ENCODE measurements at regions not wholly inside any gene's neighbourhood (a gene's known extent, or its start where the extent isn't known, plus 50 kb on each side); places are given as distances from the start of the nearest gene placed in this dataset.

DNA sequence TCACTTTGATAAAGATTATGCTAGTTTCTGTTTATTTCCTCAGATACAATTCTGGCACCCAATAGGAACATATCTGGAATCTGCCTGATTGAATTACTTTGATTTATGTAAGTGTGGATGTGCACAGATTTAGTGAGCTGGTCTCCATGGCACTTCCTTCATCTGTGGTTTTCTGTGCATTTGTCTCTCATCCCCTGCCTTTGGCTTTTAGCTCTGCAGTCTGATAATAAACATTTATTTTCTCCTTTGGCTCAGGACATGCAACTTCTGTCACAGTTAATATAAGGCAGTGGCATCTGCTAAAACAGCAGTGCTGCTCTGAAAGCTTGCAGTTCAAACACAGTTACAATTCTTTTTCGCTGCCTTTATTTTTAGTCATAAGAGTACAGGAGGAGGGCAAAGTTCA, 273.7 kb upstream of the CHRM2 start:
- DNase-seq: no peak
- ChIA-PET POLR2A (no interaction called here), CTCF (no interaction called here)
- H3K36me3 Mint-ChIP-seq (ENCODE audit: insufficient read depth, unreplicated experiment): no peaks in the 10 kb centered on the region
- H3K27ac Mint-ChIP-seq (ENCODE audit: unreplicated experiment): no peak overlapping the region
- Histone ChIP-seq H3K36me3 (ENCODE audit: control insufficient read depth, insufficient read depth, low read length) (no peaks in the 10 kb centered on the region), H3K4me1 (no peaks in the 10 kb centered on the region), H3K27me3 (replicated peaks; ENCODE audit: control insufficient read depth, insufficient read depth, low read length) (no peaks in the 10 kb centered on the region), H3K9me3 (no peaks in the 10 kb centered on the region), H3K4me3 (ENCODE audit: low read depth, low read length) (no peak overlapping the region)
- no peaks in the 10 kb centered on the region for H3K4me1 Mint-ChIP-seq (ENCODE audit: low read depth, unreplicated experiment)
- H3K9me3 Mint-ChIP-seq (ENCODE audit: unreplicated experiment): no peaks in the 10 kb centered on the region
- H3K4me3 Mint-ChIP-seq (ENCODE audit: unreplicated experiment): no peak overlapping the region
- no peaks in the 10 kb centered on the region for H3K27me3 Mint-ChIP-seq (ENCODE audit: insufficient read depth, unreplicated experiment)
- TF ChIP-seq, protein P1, sequence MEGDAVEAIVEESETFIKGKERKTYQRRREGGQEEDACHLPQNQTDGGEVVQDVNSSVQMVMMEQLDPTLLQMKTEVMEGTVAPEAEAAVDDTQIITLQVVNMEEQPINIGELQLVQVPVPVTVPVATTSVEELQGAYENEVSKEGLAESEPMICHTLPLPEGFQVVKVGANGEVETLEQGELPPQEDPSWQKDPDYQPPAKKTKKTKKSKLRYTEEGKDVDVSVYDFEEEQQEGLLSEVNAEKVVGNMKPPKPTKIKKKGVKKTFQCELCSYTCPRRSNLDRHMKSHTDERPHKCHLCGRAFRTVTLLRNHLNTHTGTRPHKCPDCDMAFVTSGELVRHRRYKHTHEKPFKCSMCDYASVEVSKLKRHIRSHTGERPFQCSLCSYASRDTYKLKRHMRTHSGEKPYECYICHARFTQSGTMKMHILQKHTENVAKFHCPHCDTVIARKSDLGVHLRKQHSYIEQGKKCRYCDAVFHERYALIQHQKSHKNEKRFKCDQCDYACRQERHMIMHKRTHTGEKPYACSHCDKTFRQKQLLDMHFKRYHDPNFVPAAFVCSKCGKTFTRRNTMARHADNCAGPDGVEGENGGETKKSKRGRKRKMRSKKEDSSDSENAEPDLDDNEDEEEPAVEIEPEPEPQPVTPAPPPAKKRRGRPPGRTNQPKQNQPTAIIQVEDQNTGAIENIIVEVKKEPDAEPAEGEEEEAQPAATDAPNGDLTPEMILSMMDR (IDR thresholded peaks at IDR 0.05; ENCODE audit: insufficient read depth in 1 of 2, low read depth in 1 of 2, low read length in 1 of 2, severe bottlenecking in 1 of 2, unreplicated experiment in 1 of 2): no peak
- intact Hi-C loops (cut with micrococcal nuclease; ENCODE audit: unreplicated experiment): no loop called here
- BruUV-seq (replicated peaks): no TSS peak

DNA sequence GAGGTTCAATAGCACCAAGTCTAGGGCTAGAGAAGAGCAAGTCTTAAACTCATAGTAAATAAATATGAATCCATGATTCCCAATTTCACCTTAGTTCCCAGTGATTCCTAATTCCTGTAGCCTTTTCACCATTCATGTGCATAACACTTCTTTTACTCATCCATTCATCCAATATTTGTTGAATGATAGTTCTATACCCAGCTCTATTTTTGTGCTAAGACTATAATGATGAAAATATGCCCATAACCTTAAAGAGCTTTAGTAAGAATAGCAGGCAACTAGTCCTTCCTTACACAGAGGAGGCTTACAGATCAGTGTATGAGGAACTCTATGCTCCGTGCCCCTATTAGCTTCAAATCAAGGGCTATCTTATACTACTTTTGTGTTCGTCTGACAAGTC, 280.2 kb upstream of the CHRM2 start:
- Histone ChIP-seq H3K4me3 (ENCODE audit: low read depth, low read length) (no peak overlapping the region), H3K27me3 (replicated peaks; ENCODE audit: control insufficient read depth, insufficient read depth, low read length) (no peaks in the 10 kb centered on the region), H3K9me3 (no peaks in the 10 kb centered on the region), H3K36me3 (ENCODE audit: control insufficient read depth, insufficient read depth, low read length) (no peaks in the 10 kb centered on the region), H3K4me1 (no peaks in the 10 kb centered on the region)
- DNase-seq: no peak
- Mint-ChIP-seq H3K4me1 (ENCODE audit: low read depth, unreplicated experiment) (no peaks in the 10 kb centered on the region), H3K9me3 (ENCODE audit: unreplicated experiment) (no peaks in the 10 kb centered on the region), H3K4me3 (ENCODE audit: unreplicated experiment) (no peak overlapping the region), H3K27me3 (ENCODE audit: insufficient read depth, unreplicated experiment) (no peaks in the 10 kb centered on the region), H3K27ac (ENCODE audit: unreplicated experiment) (no peak overlapping the region), H3K36me3 (ENCODE audit: insufficient read depth, unreplicated experiment) (no peaks in the 10 kb centered on the region)
- no TSS peak for BruUV-seq (replicated peaks)
- intact Hi-C loops (cut with micrococcal nuclease; ENCODE audit: unreplicated experiment): no loop called here
- POLR2A ChIA-PET: no interaction called here
- CTCF ChIA-PET: no interaction called here
- TF ChIP-seq, protein P1 (IDR thresholded peaks at IDR 0.05; ENCODE audit: insufficient read depth in 1 of 2, low read depth in 1 of 2, low read length in 1 of 2, severe bottlenecking in 1 of 2, unreplicated experiment in 1 of 2): no peak

DNA sequence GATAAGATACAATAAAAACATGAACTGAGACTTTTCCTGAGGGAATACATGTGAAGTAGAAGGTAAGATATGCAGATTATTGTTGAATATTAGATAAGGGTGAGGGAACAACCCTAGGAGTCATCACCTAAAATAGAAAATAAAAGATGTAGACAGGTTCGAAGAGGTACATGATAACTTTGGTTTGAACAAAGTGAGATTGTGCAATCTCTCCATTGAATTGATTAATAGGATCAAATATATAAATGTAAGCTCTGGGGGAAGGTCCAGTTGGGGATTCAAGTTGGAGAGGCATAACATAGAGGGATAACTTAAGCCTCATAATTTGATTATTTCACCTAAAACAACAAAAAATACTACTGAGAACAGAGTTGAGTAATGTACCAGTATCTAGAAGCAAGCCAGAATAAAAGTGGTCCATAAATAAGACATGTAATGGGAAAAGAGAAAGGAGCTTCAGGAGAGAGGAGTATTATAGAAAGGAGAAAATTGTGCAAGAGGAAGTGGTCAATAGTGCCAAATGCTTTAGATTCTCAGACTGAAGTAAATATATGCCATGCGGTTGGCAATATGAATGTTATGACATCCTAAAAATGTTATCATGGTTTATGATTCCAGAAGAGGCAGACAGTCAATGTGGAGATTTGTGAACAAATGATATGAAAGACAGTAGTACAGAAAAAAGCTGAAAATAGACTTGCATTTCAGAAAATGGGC, 282.3 kb upstream of the CHRM2 start:
- Histone ChIP-seq H3K9me3 (no peaks in the 10 kb centered on the region), H3K27me3 (replicated peaks; ENCODE audit: control insufficient read depth, insufficient read depth, low read length) (no peaks in the 10 kb centered on the region), H3K36me3 (ENCODE audit: control insufficient read depth, insufficient read depth, low read length) (no peaks in the 10 kb centered on the region), H3K4me3 (ENCODE audit: low read depth, low read length) (no peak overlapping the region), H3K4me1 (no peaks in the 10 kb centered on the region)
- POLR2A ChIA-PET: no interaction called here
- Mint-ChIP-seq H3K4me1 (ENCODE audit: low read depth, unreplicated experiment) (no peaks in the 10 kb centered on the region), H3K4me3 (ENCODE audit: unreplicated experiment) (no peak overlapping the region), H3K27me3 (ENCODE audit: insufficient read depth, unreplicated experiment) (no peaks in the 10 kb centered on the region), H3K36me3 (ENCODE audit: insufficient read depth, unreplicated experiment) (no peaks in the 10 kb centered on the region), H3K9me3 (ENCODE audit: unreplicated experiment) (no peaks in the 10 kb centered on the region), H3K27ac (ENCODE audit: unreplicated experiment) (no peak overlapping the region)
- intact Hi-C loops (cut with micrococcal nuclease; ENCODE audit: unreplicated experiment): no loop called here
- TF ChIP-seq, protein P1 (IDR thresholded peaks at IDR 0.05; ENCODE audit: insufficient read depth in 1 of 2, low read depth in 1 of 2, low read length in 1 of 2, severe bottlenecking in 1 of 2, unreplicated experiment in 1 of 2): no peak
- DNase-seq: no peak
- no TSS peak for BruUV-seq (replicated peaks)
- CTCF ChIA-PET: no interaction called here
